Upper lobe of left lung (tissue), 4 donors: ENCODE measurements at regions not wholly inside any gene's neighbourhood (a gene's known extent, or its start where the extent isn't known, plus 50 kb on each side); places are given as distances from the start of the nearest gene placed in this dataset.

ENCODE experiments used
- POLR2A ChIP-seq, 4 donors: fragments of 450-650 bp; IDR thresholded peaks; one replicate each; pipeline ENCODE4 v1.5.1; 2016 to 2017; ENCODE audit warnings: antibody characterized with exemption in 4 of 4, mild to moderate bottlenecking in 2 of 4
- POLR2AphosphoS5 ChIP-seq, 2 donors: sonication (generic); formaldehyde crosslinking; IDR thresholded peaks; one replicate each; pipeline ENCODE4 v1.5.1; 2017; ENCODE audit warnings: antibody characterized with exemption in 2 of 2
- TF ChIP-seq, protein P1 (sequence below), 6 experiments: fragments of 450-650 bp in 4 of 6; fragments of 200-600 bp in 2 of 6; sonication (generic) in 2 of 6; IDR thresholded peaks; one replicate each; pipeline ENCODE4 v1.5.1; 2016 to 2019; ENCODE audit warnings: antibody characterized with exemption in 6 of 6

DNA sequence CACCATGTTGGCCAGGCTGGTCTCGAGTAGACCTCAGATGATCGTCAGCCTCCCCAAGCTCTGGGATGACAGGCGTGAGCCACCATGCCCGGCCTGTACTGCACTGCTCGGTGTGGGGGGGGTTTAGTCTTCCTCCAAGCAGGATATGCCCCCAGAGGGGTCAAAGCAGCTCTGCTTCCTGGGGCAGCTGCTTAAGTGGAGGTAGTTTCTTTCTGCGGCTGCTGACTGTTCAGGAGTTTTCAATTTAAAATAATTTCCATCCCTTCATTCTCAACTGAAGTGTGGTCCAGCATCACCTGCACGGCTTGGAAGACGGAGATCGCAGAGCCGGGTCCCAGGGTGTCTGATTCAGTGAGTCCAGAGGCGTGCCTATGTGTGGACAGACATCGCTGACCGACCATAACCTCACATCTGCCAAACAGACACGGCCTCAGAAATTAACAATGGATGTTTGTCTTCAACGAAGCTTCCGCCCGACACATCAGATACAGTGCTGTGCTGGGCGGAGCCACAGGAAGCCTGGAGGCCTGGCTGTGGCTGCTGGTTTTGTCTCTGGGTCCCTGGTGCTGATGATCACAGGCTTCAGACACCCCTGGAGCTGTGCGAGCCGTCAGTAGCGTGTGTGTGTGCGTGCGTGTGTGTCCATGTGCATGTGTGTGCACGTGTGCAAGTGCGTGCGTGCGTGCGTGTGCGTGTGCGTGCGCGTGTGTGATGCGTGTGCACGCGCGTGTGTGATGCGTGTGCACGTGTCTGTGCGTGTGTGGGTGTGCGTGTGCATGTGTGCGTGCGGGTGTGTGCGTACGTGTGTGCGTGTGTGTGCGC, 226.5 kb upstream of the PITRM1 start:
- TF ChIP-seq POLR2A (IDR thresholded peaks at IDR 0.05) = no peak
- TF ChIP-seq, protein P1, sequence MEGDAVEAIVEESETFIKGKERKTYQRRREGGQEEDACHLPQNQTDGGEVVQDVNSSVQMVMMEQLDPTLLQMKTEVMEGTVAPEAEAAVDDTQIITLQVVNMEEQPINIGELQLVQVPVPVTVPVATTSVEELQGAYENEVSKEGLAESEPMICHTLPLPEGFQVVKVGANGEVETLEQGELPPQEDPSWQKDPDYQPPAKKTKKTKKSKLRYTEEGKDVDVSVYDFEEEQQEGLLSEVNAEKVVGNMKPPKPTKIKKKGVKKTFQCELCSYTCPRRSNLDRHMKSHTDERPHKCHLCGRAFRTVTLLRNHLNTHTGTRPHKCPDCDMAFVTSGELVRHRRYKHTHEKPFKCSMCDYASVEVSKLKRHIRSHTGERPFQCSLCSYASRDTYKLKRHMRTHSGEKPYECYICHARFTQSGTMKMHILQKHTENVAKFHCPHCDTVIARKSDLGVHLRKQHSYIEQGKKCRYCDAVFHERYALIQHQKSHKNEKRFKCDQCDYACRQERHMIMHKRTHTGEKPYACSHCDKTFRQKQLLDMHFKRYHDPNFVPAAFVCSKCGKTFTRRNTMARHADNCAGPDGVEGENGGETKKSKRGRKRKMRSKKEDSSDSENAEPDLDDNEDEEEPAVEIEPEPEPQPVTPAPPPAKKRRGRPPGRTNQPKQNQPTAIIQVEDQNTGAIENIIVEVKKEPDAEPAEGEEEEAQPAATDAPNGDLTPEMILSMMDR (IDR thresholded peaks at IDR 0.05) = peak in 1 of 6 experiments; percentile 7
- TF ChIP-seq POLR2AphosphoS5 (IDR thresholded peaks at IDR 0.05) = peak in 1 of 2 donors; percentile 59
